ENCODE measurements at regions not wholly inside any gene's neighbourhood (a gene's known extent, or its start where the extent isn't known, plus 50 kb on each side); places are given as distances from the start of the nearest gene placed in this dataset.

- in situ Hi-C loops (cut with MboI): no loop called here
- FAIRE-seq (no peak), ATAC-seq (no peak), DNase-seq (ENCODE audit: low read depth, low spot score) (no peak)
- Histone ChIP-seq H3K27ac (ENCODE audit: control insufficient read depth, insufficient read depth) (no peak overlapping the region), H3K4me3 (no peak overlapping the region), H2AFZ (ENCODE audit: control insufficient read depth, low read depth, low read length) (no peak overlapping the region), H3K9ac (ENCODE audit: control insufficient read depth, insufficient read depth, low read length) (no peak overlapping the region), H3K9me3 (replicated peaks; ENCODE audit: control insufficient read depth, insufficient read depth, low read length) (no peaks in the 10 kb centered on the region), H3K4me2 (ENCODE audit: control insufficient read depth, insufficient read depth) (no peak overlapping the region), H3K79me2 (ENCODE audit: control insufficient read depth, insufficient read depth, low read length) (no peaks in the 10 kb centered on the region), H3K36me3 (ENCODE audit: control insufficient read depth in 2 of 2, insufficient read depth in 2 of 2, low read length in 1 of 2) (no peaks in the 10 kb centered on the region), H4K20me1 (ENCODE audit: control insufficient read depth, insufficient read depth) (no peaks in the 10 kb centered on the region), H3K27me3 (replicated peaks in 1 of 2; ENCODE audit: control insufficient read depth in 2 of 2, insufficient read depth in 2 of 2, low read length in 1 of 2) (no peaks in the 10 kb centered on the region; a peak in 1 of 4 replicates), H3K4me1 (ENCODE audit: control insufficient read depth, insufficient read depth, low read length) (no peaks in the 10 kb centered on the region)
- no peak for TF ChIP-seq ZNF622 (IDR thresholded peaks at IDR 0.05)
- TF ChIP-seq SMAD1 (IDR thresholded peaks at IDR 0.05; ENCODE audit: low read depth, partially characterized antibody): no peak
- TF ChIP-seq BACH1 (IDR thresholded peaks at IDR 0.05; ENCODE audit: borderline replicate concordance): no peak
- TF ChIP-seq USF1 (IDR thresholded peaks at IDR 0.05; ENCODE audit: borderline replicate concordance, extremely low read length, insufficient read depth, low read depth, low read length): no peak
- TF ChIP-seq CBX3 (IDR thresholded peaks at IDR 0.05; ENCODE audit: borderline replicate concordance, low read depth): no peak
- no peak for TF ChIP-seq CEBPZ (IDR thresholded peaks at IDR 0.05; ENCODE audit: low read depth, low read length)
- no peak for TF ChIP-seq ZNF207 (IDR thresholded peaks at IDR 0.05; ENCODE audit: borderline replicate concordance)
- TF ChIP-seq NFXL1 (IDR thresholded peaks at IDR 0.05; ENCODE audit: borderline replicate concordance): no peak
- no peak for TF ChIP-seq FOS (IDR thresholded peaks at IDR 0.05; ENCODE audit: borderline replicate concordance, extremely low read depth, insufficient read length)
- no peak for TF ChIP-seq E2F8 (IDR thresholded peaks at IDR 0.05; ENCODE audit: low read depth, partially characterized antibody)
- TF ChIP-seq WRNIP1 (IDR thresholded peaks at IDR 0.05; ENCODE audit: borderline replicate concordance, low read depth, low read length): no peak
- no peak for TF ChIP-seq BHLHE40 (IDR thresholded peaks at IDR 0.05; ENCODE audit: borderline replicate concordance in 1 of 2, low read depth in 2 of 2, low read length in 1 of 2)
- TF ChIP-seq STAT3 (IDR thresholded peaks at IDR 0.05; ENCODE audit: low read depth, low read length): no peak
- POLR2A ChIA-PET: no interaction called here
- SMC1A ChIA-PET (ENCODE audit: uncharacterized antibody, unreplicated experiment): no interaction called here
- RAD21 ChIA-PET (ENCODE audit: unreplicated experiment): no interaction called here
- CTCF ChIA-PET: no interaction called here
- intact Hi-C loops (cut with micrococcal nuclease; ENCODE audit: unreplicated experiment): no loop called here
- BruUV-seq (replicated peaks): no TSS peak
- WGBS (ENCODE audit: insufficient coverage, insufficient replicate concordance, low lambda C conversion rate, missing lambda C conversion rate): 60% methylated on average over 2 of the region's 2 CpGs
These were observed 1471.7 kb upstream of the C9orf72 start for GRCh38 chr9:29044959-29045358.
